Hippocampal formation (tissue), 2 donors: ENCODE measurements at regions not wholly inside any gene's neighbourhood (a gene's known extent, or its start where the extent isn't known, plus 50 kb on each side); places are given as distances from the start of the nearest gene placed in this dataset.
"Not testable (repeated sequence)": the region's sequence is repeated elsewhere in the genome, so short reads cannot be mapped to it uniquely, and the experiment has no call there.

Source experiments
- DNase-seq, 2 donors: peaks; one replicate each; lab custom pipeline; 2025; lab: John Stamatoyannopoulos, UW

GRCh38 chr12:89775986-89776365 is 67.3 kb upstream of the ATP2B1 start:
- no peak for DNase-seq

- DNase-seq = no peak
These were observed 66.7 kb upstream of the ATP2B1 start for GRCh38 chr12:89775063-89775985.

GRCh38 chr12:89774645-89775044 is 66.0 kb upstream of the ATP2B1 start:
- DNase-seq = no peak

- no peak for DNase-seq
These were observed 61.8 kb upstream of the ATP2B1 start for GRCh38 chr12:89770391-89770790.

- DNase-seq = no peak
These were observed 60.8 kb upstream of the ATP2B1 start for GRCh38 chr12:89769483-89769818.

- no peak for DNase-seq
These were observed 60.2 kb upstream of the ATP2B1 start for GRCh38 chr12:89768586-89769482.

GRCh38 chr12:89765959-89766824 is 57.6 kb upstream of the ATP2B1 start:
- DNase-seq = no peak

- not testable (repeated sequence) for DNase-seq
These were observed 55.5 kb upstream of the ATP2B1 start for GRCh38 chr12:89764164-89764563.

GRCh38 chr12:89762498-89763170 is 54.0 kb upstream of the ATP2B1 start:
- DNase-seq = no peak

GRCh38 chr12:89760783-89761182 is 52.1 kb upstream of the ATP2B1 start:
- DNase-seq = no peak
